SHP77 (cell line): ENCODE measurements at regions not wholly inside any gene's neighbourhood (a gene's known extent, or its start where the extent isn't known, plus 50 kb on each side); places are given as distances from the start of the nearest gene placed in this dataset.
"Not testable (repeated sequence)": the region's sequence is repeated elsewhere in the genome, so short reads cannot be mapped to it uniquely, and the experiment has no call there.

ENCODE experiments used
- DNase-seq, 2 experiments: peaks; one replicate each; lab custom pipeline; 2025; lab: John Stamatoyannopoulos, UW

DNA sequence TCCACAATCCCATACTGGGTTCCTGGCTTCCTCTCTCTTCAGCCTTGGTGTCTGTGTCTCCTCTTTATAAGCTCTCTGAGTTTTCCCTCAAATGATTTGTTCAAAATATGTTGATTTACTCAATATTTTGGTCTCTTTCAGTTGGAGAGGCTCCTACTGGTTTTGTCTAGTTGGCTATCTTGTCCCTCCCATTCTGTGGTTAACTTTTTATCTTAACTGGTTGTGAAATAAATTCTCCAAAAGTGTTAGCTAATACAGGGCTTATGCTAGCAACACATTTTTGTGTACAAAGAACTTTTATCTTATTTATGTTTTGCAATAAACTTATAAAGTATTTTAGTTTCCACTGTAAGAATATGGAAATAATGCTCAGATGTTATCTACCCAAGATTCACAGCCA lies 200.9 kb downstream of the AASDHPPT start:
- no peak for DNase-seq

DNA sequence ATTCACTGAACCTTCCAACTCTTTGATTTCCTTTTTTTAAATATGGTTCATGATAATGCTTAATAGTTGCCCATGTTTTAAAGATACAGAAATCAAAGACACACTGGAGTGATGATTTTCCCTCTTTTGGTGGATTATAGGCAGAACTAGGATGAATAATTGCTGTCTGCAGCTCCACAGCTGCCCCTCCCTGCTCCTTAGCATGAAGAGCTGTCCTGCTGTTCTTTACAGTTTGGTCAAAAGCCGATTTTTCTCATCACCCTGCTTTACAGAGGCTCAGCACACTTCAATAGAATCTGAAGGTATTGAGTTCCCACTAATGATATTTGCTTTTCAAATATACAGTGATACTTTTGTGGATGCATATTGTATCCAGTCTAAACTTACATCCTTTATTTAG lies 202.6 kb downstream of the AASDHPPT start:
- no peak for DNase-seq

DNA sequence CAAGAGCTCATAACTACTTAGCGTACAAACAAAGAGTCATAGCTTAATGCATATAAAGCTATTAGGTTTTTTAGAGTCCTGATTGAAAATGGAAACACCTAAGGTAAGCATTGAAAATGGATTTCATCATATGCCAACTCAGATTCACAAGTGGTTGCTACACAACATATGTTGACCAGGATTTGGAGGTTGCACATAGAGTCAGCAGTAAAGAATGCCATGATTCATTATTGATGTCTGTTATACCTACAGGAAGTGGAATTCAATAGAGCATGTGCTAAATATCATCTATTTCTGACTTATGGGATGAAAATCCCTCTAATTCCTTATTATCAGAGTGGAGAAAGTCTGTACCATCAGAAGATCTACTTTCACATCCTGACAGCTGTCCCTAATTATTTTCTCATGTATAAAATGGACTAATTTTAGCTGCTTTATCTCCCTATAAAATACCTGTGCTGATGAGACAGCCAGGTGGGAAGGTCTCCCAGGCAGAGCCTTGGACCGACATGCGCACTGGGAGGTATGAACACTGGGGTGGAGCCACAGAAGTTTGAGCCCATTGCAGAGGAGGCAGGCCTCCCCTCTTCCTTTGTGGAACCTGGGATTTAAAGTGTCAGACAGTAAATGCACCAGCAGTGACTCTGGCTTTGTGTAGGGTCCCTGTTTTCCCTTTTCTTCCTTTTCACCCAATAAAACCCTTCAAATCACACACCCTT lies 204.2 kb downstream of the AASDHPPT start:
- DNase-seq, result no peak

DNA sequence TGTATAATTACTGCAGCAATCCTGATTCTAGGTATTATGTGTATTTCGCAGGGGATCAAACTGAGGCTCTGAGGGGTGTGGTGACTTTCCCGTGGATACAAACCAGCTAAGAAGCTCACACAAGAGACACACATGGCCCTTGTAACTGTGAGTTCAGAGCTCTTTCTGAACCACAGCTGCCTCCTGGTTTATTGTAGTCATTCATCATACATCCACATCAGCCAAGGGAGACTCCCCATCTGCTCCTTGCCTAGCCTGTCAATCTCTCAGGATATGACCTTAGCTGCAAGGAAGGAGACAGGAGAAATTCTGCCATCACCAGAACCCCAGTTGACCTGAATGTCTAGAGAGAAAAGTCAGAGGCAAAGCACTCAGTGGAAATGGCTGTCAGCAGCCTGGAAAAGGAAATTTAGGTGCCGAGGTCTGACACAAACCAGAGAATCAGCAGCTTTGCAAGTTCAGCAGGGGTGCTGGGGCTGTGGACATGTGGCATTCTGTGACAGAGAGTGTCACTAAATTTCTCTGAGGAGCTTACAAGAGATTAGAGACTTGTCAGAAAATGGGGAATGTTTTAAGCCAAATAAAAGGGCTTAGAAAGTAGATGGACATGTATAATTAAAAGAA lies 209.5 kb downstream of the AASDHPPT start:
- DNase-seq, result no peak

DNA sequence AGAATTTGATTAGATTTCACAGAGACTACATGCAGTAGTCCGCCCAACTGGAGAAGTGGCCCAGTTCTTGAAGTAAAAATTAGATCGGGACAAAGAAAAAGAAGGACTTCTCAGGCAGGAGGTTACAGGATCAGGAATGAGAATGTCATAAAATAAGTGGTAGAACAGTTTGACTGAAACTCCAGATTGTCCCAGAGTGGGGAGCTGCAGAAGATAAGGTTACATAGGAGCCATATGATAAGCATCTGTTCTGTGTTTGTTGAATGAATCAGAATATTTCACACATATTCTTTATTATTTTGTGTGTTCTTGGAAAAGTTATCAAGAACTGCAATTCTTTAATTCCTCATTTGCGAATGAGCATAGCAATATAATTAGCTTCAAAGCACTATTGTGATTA lies 210.6 kb downstream of the AASDHPPT start:
- DNase-seq, result no peak

DNA sequence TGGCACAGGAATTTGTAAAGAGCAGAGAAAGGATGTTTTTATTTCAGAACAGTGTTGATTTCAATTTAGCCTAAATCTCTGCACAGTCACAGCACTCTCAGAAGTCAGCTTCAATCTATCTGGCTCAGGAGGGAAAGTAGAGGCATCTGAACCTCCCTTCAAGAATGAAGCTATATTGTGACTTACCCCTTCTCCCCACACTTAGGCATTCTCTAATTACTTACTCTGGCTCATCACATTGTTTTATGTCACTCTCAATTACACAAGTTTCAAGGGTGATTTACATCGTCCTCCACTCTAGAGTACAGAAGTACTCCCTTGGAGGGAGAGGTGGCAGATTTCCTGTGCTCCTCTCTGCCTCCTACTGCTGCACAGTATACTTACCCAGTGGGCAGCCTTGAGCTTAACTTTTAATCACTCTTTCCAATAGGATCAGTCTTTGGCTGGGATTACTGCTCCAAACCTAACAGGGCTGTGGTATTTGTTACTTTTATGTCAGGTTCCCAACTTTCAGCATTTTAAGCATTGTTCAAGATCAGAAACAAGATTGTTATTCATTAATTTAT lies 211.4 kb downstream of the AASDHPPT start:
- no peak for DNase-seq

DNA sequence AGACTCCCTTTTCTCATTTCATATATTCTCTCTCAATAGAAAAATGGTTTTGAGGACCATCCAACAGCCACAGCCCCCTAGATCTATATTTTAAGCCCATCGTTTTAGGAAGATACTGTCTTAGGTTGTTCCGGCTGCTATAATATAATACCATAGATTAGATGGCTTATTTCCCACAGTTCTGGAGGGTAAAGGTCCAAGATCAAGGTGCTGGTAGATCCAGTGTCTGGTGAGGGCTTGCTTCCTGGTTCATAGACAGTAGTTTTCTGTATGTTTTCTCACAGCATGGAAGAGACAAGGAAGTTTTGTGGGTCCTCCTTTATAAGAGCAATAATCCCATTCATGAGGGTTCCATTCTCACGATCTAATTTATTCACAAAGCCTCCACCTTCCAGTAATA lies 215.1 kb downstream of the AASDHPPT start:
- DNase-seq, result no peak

DNA sequence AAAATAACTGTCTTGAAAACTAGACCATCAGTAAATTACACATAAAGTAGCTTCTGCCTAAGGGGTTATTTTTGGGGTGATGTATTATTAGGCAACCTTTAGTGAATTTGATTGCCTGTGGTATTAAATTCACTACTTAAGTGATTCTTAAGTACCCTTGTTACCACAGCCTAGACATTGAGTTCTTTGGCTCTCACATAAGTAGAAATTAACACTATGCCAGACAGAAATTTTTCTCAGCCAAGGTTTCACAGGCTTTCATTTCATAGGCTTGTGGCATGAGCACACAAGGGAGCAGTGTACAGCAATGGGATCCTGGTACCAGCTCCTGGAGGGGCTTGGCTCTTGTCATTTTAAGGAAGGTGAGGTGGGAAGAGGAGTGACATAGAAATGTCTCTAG lies 218.5 kb downstream of the AASDHPPT start:
- DNase-seq, result no peak

DNA sequence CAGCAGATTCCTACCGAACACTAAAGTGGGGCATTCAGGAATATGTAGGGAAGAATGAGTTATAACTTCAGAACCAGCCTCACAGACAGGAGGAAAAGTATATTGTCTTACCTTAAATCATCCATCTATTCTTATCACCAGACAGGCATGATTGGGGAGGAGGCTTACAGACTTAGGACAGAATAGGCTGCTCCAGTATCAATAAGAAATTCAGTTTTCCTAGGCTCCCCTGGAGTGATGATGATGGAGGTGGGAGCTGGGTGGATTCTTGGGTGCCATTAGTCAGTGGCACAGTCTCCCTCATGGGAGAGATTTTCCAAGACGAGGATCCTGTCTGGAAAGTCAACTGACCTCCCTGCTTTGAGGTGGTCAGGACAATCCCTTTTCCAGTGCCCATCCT lies 225.0 kb downstream of the AASDHPPT start:
- DNase-seq, result no peak

DNA sequence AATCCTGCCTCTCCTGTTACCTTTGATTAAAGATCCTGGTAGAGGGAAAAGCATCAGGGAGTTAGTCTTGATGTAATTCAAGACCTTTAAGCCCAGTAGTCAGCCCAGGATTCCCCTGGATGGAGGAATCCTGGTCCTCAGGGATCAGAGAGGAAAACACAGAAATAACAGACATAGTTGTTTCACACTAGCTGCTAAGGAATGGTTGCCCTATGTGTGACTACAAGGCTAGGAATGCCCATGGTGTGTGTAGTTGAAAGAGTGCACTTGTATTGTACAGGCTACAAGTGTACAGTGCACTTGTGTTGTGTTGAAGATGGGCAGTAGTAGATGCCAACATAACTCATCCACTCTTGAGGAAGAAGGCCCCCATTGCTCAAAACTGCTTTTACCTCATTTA lies 226.8 kb downstream of the AASDHPPT start:
- DNase-seq, result no peak

DNA sequence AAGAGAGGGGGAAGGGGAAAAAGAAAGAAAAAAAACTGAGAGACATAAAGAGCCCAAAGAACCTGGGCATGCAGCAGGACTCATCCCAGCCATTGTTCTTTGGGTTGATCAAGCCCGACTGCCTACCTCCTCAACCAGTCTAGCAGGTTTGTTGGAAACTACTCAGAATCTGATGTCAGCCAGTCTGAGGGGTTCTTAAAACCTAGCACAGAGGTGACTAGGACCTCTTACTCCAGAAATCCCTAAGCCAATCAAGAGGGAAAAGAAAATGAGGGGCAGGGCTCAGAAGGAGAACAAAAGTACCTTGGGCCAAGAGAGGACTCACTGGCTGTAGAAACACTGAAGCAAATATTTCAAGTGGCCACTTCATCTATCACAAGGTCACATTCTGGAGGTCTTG lies 228.0 kb downstream of the AASDHPPT start:
- DNase-seq, result no peak

DNA sequence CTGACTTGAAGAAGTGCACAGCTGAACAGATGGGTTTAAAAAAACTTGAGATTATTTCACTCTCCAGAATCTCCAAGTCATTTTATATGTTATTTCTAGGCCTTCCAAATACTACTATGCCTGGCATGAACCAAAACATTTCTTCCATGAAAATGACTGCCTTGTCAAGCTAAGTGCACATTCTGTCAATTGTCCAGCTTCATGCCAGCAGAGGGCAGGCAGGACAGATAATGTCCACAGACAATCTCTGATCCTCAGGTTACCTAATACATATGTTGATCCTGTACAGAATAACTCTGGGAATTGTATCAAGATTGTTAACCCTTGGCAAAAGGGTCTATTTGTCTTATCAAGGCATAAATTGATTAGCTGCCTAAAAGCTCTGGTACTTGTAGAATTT lies 229.5 kb downstream of the AASDHPPT start:
- DNase-seq, result no peak

DNA sequence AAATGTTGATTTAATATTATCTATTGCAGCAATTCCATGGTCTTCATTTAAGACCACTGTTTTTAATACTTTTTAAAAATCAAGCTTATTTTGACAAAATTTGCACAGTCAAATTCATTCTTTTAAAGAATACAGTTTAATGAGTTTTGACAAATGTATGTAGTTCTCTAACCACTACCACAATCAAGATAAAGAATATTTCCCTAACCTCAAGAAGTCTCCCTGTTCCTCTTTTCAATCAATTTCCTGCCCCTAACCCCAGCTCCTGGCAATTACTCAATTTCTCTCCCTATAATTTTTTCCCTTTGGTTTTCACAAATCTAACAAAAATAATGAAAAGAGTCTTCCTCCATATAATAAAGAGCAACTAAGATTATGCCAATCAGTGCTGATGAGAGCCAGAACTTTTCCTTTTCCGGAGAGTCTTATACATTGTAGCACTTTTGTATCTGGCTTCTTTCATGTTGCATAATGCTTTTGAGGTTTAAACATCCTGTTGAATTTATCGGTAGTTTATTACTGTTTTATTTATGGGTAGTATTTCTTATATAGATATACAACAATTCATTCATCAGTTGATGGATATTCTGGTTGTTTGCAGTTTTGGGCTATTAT lies 231.7 kb downstream of the AASDHPPT start:
- no peak for DNase-seq

DNA sequence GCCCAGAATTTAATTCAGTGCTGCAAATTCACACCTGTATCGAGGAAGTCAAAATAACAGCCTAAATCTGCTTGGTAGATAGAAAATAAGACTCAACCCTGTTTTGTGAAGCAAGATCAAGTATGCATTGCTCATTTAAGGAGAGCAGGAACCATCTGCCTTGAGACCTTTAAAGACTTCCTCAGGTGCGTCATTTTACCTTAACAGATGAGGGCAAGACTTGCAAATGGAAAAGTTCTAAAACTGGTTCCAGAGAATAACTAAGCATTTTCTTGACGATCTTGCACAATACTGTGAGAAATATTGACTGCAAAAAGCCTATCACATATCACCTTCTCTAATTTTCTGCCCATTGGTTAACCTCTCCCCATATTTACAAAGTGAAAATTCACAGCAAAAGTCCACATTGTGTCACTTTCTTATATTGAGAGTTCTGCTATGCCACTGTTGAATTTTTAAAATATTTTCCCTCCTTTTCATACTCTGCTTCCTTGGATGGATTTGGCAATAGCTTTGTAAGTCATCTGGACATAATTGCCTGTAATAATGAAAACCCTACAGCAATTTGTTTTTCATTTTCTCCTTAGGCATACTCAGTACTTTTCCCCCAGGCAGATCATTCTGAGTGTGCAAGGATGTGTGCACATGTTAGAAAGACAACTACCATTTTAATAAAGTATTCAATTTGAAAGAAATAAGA lies 234.2 kb downstream of the AASDHPPT start:
- DNase-seq, result no peak

DNA sequence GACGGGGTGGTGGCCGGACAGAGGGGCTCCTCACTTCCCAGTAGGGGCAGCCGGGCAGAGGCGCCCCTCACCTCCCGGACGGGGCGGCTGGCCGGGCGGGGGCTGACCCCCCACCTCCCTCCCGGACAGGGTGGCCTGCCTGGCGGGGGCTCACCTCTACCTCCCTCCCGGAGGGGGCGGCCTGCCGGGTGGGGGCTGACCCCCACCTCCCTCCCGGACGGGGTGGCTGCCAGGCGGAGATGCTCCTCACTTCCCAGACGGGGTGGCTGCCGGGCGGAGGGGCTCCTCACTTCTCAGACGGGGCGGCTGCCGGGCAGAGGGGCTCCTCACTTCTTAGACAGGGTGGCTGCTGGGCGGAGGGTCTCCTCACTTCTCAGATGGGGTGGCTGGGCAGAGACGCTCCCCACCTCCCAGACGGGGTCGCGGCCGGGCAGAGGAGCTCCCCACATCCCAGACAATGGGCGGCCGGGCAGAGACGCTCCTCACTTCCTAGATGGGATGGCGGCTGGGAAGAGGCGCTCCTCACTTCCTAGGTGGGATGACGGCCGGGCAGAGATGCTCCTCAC lies 239.8 kb downstream of the AASDHPPT start:
- not testable (repeated sequence) for DNase-seq

DNA sequence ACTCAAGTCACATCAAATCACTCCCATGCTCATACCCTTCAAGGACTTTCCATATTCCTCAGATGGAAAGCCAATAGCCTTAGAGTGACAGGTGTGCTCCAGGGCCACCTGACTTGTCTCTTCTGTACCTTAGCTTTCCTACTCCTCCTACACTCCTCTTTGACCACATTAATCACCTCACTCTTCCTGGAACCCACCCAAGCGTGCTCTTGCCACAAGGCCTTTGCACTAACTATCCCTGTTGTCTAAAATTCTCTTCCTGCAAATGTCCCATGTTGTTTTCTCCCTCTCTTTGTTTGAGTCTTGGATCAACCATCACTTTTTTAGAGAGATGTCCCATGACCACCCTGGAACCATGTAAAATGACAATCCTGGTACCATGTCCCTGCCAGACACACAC lies 244.1 kb downstream of the AASDHPPT start:
- no peak for DNase-seq

DNA sequence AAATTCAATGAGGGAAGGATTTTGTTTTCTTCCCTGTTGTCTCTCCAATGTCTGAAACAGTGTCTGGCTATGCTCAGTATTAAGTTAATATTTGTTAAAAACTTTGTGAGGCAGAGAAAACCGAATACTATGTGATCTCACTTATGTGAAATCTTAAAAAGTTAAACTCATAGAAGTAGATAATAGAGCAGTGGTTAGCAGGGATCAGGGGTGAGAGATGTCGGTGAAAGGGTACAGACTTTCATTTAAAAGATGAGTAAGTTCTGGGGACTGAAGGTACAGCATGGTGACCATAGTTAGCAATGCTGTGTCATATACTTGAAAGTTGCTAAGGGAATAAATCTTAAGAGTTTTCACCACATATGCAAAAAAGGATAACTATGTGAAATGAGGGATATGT lies 244.6 kb downstream of the AASDHPPT start:
- no peak for DNase-seq

DNA sequence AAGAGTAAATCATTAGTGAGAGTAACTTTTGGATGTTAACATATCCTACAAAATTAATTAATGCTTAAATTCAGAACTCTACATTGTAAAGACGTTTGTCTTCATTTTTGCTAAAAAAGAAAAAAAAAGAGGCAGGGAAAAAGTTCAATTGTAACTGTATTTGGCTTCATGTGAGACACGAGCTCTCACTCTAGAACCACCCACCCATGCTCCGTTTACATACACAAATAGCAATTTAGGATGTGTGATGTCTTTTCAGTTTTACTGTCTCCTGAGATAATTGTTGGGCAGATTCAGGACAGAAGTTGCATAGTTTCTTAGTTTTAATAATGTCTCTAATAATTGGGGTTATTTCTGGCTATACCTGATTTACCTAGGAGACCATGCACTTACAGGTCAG lies 248.6 kb downstream of the AASDHPPT start:
- DNase-seq, result no peak

DNA sequence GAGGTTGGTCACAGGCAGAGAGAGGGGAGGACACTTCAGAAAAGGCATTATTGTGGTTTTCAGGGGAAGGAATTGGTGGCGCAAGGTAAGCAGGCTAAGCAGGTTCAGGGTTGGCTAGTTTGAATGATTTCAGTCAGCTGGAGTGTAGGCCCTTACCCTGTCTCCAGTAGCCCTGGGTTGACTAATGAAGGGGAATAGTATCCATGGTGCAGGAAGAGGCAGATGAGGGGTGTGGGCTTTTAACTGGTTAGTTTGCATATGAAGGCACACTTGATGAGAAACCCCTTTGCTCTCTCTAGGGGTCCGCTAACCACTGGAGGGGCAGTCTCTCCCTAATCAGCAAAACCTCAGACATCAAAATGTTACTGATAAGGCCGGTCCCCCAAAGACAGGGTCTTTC lies 249.7 kb downstream of the AASDHPPT start:
- no peak for DNase-seq

DNA sequence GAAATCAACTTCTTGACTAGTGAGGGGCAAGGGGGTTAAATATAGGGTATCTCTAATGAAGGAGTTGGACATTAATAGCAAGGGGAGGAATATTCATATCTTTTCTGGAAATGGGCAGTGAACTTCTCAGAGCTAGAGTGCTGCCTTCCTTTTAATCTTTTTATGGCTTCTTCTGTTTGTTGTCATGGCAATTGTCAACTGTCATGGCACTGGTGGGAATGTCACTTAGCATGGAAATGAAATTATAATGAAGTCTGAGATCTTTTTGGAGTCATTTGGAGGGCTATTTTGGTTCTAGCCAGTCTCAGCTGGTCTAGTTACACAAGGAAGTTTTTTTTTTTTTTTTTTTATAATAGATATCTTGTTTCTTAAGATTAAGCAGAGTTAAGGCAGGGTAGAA lies 250.2 kb downstream of the AASDHPPT start:
- DNase-seq, result no peak

DNA sequence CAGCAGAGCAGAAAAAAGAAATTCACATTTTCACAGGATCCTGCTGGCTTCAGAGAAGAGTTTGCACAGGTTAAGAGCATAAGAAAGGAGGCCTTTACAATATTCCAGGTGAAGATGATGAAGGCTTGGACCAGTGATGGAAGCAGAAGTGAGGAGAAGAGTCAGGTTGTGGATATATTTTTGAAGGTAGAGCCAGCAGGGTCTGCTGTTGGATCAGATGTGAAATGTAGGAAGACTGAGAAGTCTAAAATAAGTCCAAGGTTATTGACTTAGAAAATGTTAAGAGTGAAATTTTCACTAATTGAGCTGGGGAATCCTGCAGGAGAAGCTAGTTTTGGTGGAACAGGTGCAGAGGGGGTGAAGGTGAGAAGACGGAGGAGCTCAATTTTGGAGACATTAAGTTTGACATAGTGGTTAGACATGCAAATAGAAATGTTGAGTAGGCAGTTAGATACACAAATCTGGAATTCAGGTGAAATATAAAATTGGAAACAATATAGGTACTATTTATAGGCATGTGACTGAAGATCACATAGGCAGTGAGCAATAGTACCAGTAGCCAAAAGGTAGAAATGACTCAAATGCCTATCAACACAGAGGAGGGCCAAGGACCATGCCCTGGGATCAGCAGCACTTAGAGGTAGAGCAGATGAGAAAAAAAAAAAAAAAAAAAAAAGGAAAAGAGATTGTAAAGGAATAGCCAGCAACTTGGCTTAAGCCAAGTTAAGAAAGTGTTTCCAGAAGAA lies 252.0 kb downstream of the AASDHPPT start:
- DNase-seq, result no peak

DNA sequence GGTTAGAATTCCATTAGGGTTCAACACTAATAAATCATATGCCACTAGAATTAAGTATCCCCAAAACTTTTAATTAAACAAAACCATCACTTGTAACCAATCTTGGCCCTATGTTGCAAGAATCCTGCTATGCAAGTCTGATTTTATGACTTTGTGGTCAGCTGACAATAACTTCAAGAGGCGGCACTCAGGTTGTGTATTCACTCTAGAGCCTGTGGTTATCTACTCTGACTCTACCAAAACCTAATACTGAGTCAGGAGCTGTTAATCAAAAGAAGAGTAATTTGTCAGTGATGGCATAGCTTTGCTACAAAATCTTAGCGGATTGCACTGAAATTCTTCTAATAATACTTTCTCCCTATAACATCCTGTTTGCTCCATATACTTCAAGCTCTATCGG lies 253.7 kb downstream of the AASDHPPT start:
- no peak for DNase-seq
